ENCODE measurements at regions not wholly inside any gene's neighbourhood (a gene's known extent, or its start where the extent isn't known, plus 50 kb on each side); places are given as distances from the start of the nearest gene placed in this dataset.

GRCh38 chr13:87788363-87788762 lies 117.2 kb downstream of the SLITRK5 start:
- no peak for DNase-seq (ENCODE audit: low read depth, low spot score)
- no peak overlapping the region for H3K4me3 ChIP-seq (ENCODE audit: insufficient read length, low read depth)
- H3K4me1 ChIP-seq (ENCODE audit: insufficient read depth, insufficient read length), result no peaks in the 10 kb centered on the region
- H3K27me3 ChIP-seq (ENCODE audit: insufficient read depth, insufficient read length), result no peaks in the 10 kb centered on the region
- H3K9me3 ChIP-seq (ENCODE audit: insufficient read depth, low read length), result no peaks in the 10 kb centered on the region
- H3K36me3 ChIP-seq (ENCODE audit: insufficient read depth, insufficient read length, low read length), result no peaks in the 10 kb centered on the region
- H3K9ac ChIP-seq (ENCODE audit: insufficient read length, low read depth), result no peak overlapping the region
- TF ChIP-seq ZNF274 (IDR thresholded peaks at IDR 0.05; ENCODE audit: low read depth, low read length), result no peak
- TF ChIP-seq SUZ12 (IDR thresholded peaks at IDR 0.05; ENCODE audit: extremely low read depth, insufficient read depth, insufficient read length), result no peak
- TF ChIP-seq YY1 (IDR thresholded peaks at IDR 0.05; ENCODE audit: insufficient read depth, insufficient read length), result no peak

DNA sequence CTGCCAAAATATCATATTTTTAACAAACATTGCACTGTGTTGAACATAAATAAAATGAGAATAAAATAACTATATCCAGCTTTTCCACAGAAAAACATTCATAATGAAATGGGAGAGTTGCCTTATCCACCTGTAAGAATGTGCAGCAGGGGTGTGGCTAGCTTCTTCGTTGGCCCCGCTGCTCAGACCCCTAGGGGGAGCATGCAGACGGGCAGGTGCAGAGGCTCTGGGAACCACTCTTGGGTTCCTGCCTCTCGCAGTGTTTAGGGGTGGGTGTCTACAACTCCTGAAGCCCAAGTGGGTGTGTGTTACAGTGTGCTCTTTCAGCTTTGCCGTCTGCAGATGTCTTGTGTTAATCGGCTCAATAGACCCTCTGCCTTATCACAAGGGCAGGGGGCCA lies 121.7 kb downstream of the SLITRK5 start:
- TF ChIP-seq SUZ12 (IDR thresholded peaks at IDR 0.05; ENCODE audit: extremely low read depth, insufficient read depth, insufficient read length) (no peak), YY1 (IDR thresholded peaks at IDR 0.05; ENCODE audit: insufficient read depth, insufficient read length) (no peak), ZNF274 (IDR thresholded peaks at IDR 0.05; ENCODE audit: low read depth, low read length) (no peak)
- Histone ChIP-seq H3K36me3 (ENCODE audit: insufficient read depth, insufficient read length, low read length) (no peaks in the 10 kb centered on the region), H3K9ac (ENCODE audit: insufficient read length, low read depth) (no peak overlapping the region), H3K9me3 (ENCODE audit: insufficient read depth, low read length) (no peaks in the 10 kb centered on the region), H3K4me3 (ENCODE audit: insufficient read length, low read depth) (no peak overlapping the region), H3K4me1 (ENCODE audit: insufficient read depth, insufficient read length) (no peaks in the 10 kb centered on the region), H3K27me3 (ENCODE audit: insufficient read depth, insufficient read length) (no peaks in the 10 kb centered on the region)
- DNase-seq (ENCODE audit: low read depth, low spot score), result no peak

GRCh38 chr13:87798536-87798935 lies 127.4 kb downstream of the SLITRK5 start:
- no peaks in the 10 kb centered on the region for H3K4me1 ChIP-seq (ENCODE audit: insufficient read depth, insufficient read length)
- no peaks in the 10 kb centered on the region for H3K9me3 ChIP-seq (ENCODE audit: insufficient read depth, low read length)
- H3K4me3 ChIP-seq (ENCODE audit: insufficient read length, low read depth), result no peak overlapping the region
- no peaks in the 10 kb centered on the region for H3K27me3 ChIP-seq (ENCODE audit: insufficient read depth, insufficient read length)
- no peak for DNase-seq (ENCODE audit: low read depth, low spot score)
- TF ChIP-seq SUZ12 (IDR thresholded peaks at IDR 0.05; ENCODE audit: extremely low read depth, insufficient read depth, insufficient read length) (no peak), ZNF274 (IDR thresholded peaks at IDR 0.05; ENCODE audit: low read depth, low read length) (no peak), YY1 (IDR thresholded peaks at IDR 0.05; ENCODE audit: insufficient read depth, insufficient read length) (no peak)
- no peaks in the 10 kb centered on the region for H3K36me3 ChIP-seq (ENCODE audit: insufficient read depth, insufficient read length, low read length)
- H3K9ac ChIP-seq (ENCODE audit: insufficient read length, low read depth), result no peak overlapping the region

DNA sequence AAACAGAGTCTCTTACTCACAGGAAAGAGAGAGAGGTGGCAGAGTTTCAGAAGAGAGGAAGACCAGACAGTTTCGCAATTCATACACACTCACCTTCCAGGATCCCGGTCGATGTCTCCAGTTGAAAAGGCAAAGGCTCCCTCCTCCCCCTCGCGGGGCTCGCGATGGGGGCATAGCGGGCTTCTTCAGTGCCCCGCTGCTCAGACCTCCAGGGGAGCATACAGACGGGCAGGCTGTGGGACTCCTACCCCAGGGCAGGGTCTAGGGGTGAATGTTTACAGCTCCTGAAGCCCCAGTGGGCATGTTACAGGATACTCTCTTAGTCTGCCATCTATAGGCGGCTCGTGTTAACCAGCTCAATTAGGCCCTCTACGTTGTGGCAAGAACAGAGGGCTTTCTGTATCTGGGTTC lies 139.2 kb downstream of the SLITRK5 start:
- H3K36me3 ChIP-seq (ENCODE audit: insufficient read depth, insufficient read length, low read length), result no peaks in the 10 kb centered on the region
- H3K4me1 ChIP-seq (ENCODE audit: insufficient read depth, insufficient read length), result no peaks in the 10 kb centered on the region
- no peak for DNase-seq (ENCODE audit: low read depth, low spot score)
- H3K9me3 ChIP-seq (ENCODE audit: insufficient read depth, low read length), result no peaks in the 10 kb centered on the region
- no peak overlapping the region for H3K9ac ChIP-seq (ENCODE audit: insufficient read length, low read depth)
- H3K27me3 ChIP-seq (ENCODE audit: insufficient read depth, insufficient read length), result no peaks in the 10 kb centered on the region
- no peak overlapping the region for H3K4me3 ChIP-seq (ENCODE audit: insufficient read length, low read depth)
- TF ChIP-seq YY1 (IDR thresholded peaks at IDR 0.05; ENCODE audit: insufficient read depth, insufficient read length) (no peak), ZNF274 (IDR thresholded peaks at IDR 0.05; ENCODE audit: low read depth, low read length) (no peak), SUZ12 (IDR thresholded peaks at IDR 0.05; ENCODE audit: extremely low read depth, insufficient read depth, insufficient read length) (no peak)

- H3K4me3 ChIP-seq (ENCODE audit: insufficient read length, low read depth), result no peak overlapping the region
- H3K9ac ChIP-seq (ENCODE audit: insufficient read length, low read depth), result no peak overlapping the region
- no peaks in the 10 kb centered on the region for H3K4me1 ChIP-seq (ENCODE audit: insufficient read depth, insufficient read length)
- H3K27me3 ChIP-seq (ENCODE audit: insufficient read depth, insufficient read length), result no peaks in the 10 kb centered on the region
- H3K36me3 ChIP-seq (ENCODE audit: insufficient read depth, insufficient read length, low read length), result no peaks in the 10 kb centered on the region
- DNase-seq (ENCODE audit: low read depth, low spot score), result no peak
- no peaks in the 10 kb centered on the region for H3K9me3 ChIP-seq (ENCODE audit: insufficient read depth, low read length)
- TF ChIP-seq SUZ12 (IDR thresholded peaks at IDR 0.05; ENCODE audit: extremely low read depth, insufficient read depth, insufficient read length), result no peak
- TF ChIP-seq YY1 (IDR thresholded peaks at IDR 0.05; ENCODE audit: insufficient read depth, insufficient read length), result no peak
- no peak for TF ChIP-seq ZNF274 (IDR thresholded peaks at IDR 0.05; ENCODE audit: low read depth, low read length)
Measured at GRCh38 chr13:87810920-87811344, 139.8 kb downstream of the SLITRK5 start.

DNA sequence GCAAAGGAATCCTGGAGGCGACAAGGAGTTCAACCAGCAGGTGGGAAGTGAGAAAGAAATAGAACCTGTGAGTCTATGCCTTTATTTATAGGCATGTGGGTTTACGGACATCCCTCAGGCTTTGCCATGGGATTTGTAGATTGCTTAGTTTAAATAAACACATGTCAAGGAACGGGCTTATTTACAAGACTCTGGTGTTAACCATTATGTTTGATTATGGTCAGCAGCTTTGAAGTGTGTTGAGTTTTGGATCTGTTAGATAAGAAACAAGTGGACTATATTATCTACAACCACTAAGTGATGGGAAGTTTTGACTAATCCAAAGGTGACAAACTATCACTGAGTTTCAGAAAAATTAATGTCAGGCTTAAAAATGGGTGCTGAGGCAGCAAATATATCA lies 143.2 kb downstream of the SLITRK5 start:
- H3K27me3 ChIP-seq (ENCODE audit: insufficient read depth, insufficient read length), result no peaks in the 10 kb centered on the region
- H3K4me3 ChIP-seq (ENCODE audit: insufficient read length, low read depth), result no peak overlapping the region
- H3K36me3 ChIP-seq (ENCODE audit: insufficient read depth, insufficient read length, low read length), result no peaks in the 10 kb centered on the region
- H3K4me1 ChIP-seq (ENCODE audit: insufficient read depth, insufficient read length), result no peaks in the 10 kb centered on the region
- no peak overlapping the region for H3K9ac ChIP-seq (ENCODE audit: insufficient read length, low read depth)
- H3K9me3 ChIP-seq (ENCODE audit: insufficient read depth, low read length), result no peaks in the 10 kb centered on the region
- DNase-seq (ENCODE audit: low read depth, low spot score), result no peak
- no peak for TF ChIP-seq SUZ12 (IDR thresholded peaks at IDR 0.05; ENCODE audit: extremely low read depth, insufficient read depth, insufficient read length)
- no peak for TF ChIP-seq YY1 (IDR thresholded peaks at IDR 0.05; ENCODE audit: insufficient read depth, insufficient read length)
- no peak for TF ChIP-seq ZNF274 (IDR thresholded peaks at IDR 0.05; ENCODE audit: low read depth, low read length)

DNA sequence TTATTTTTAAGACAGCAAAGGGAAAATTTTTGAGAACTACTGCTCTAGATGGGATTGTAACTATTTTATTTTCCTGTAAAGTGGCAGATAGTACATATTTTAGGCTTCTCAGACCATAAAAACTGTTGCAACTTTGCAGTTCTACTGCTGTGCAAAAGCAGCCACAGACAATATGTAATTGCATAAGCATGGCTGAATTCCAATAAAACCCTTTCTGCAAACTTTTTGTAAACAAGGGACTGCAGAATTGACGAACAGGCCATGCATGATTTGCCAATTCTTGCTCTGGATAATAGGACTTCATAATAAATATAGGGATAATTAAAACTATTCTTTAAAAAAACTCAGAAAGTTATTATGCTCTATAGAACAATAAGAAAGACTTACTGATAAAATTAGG lies 149.1 kb downstream of the SLITRK5 start:
- H3K4me1 ChIP-seq (ENCODE audit: insufficient read depth, insufficient read length), result no peaks in the 10 kb centered on the region
- DNase-seq (ENCODE audit: low read depth, low spot score), result no peak
- no peak for TF ChIP-seq YY1 (IDR thresholded peaks at IDR 0.05; ENCODE audit: insufficient read depth, insufficient read length)
- TF ChIP-seq ZNF274 (IDR thresholded peaks at IDR 0.05; ENCODE audit: low read depth, low read length), result no peak
- no peak for TF ChIP-seq SUZ12 (IDR thresholded peaks at IDR 0.05; ENCODE audit: extremely low read depth, insufficient read depth, insufficient read length)
- H3K9me3 ChIP-seq (ENCODE audit: insufficient read depth, low read length), result no peaks in the 10 kb centered on the region
- H3K4me3 ChIP-seq (ENCODE audit: insufficient read length, low read depth), result no peak overlapping the region
- no peak overlapping the region for H3K9ac ChIP-seq (ENCODE audit: insufficient read length, low read depth)
- no peaks in the 10 kb centered on the region for H3K27me3 ChIP-seq (ENCODE audit: insufficient read depth, insufficient read length)
- no peaks in the 10 kb centered on the region for H3K36me3 ChIP-seq (ENCODE audit: insufficient read depth, insufficient read length, low read length)
